ENCODE measurements at regions not wholly inside any gene's neighbourhood (a gene's known extent, or its start where the extent isn't known, plus 50 kb on each side); places are given as distances from the start of the nearest gene placed in this dataset.

DNA sequence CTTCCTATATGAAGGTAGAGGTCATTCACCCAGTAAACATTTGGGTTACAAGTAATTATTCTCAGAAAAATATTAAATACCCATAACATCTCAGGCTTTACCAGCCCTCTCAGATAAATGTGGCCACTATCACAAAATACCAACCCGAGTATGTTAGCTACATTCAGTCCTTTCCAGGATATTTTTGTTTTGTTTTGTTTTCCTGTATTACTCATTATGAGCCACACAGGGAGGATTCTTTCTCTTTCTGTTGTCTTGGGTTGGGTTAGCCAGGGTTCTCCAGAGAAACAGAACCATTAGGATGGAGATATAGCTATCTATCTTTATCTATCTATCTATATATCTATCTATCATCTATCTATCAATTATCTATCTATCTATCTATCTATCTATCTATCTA lies 947.6 kb upstream of the MDGA2 start:
- TF ChIP-seq, protein P1, sequence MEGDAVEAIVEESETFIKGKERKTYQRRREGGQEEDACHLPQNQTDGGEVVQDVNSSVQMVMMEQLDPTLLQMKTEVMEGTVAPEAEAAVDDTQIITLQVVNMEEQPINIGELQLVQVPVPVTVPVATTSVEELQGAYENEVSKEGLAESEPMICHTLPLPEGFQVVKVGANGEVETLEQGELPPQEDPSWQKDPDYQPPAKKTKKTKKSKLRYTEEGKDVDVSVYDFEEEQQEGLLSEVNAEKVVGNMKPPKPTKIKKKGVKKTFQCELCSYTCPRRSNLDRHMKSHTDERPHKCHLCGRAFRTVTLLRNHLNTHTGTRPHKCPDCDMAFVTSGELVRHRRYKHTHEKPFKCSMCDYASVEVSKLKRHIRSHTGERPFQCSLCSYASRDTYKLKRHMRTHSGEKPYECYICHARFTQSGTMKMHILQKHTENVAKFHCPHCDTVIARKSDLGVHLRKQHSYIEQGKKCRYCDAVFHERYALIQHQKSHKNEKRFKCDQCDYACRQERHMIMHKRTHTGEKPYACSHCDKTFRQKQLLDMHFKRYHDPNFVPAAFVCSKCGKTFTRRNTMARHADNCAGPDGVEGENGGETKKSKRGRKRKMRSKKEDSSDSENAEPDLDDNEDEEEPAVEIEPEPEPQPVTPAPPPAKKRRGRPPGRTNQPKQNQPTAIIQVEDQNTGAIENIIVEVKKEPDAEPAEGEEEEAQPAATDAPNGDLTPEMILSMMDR (IDR thresholded peaks at IDR 0.05; ENCODE audit: low read depth, low read length): no peak
- TF ChIP-seq, protein P2, sequence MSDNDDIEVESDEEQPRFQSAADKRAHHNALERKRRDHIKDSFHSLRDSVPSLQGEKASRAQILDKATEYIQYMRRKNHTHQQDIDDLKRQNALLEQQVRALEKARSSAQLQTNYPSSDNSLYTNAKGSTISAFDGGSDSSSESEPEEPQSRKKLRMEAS (IDR thresholded peaks at IDR 0.05; ENCODE audit: low read depth, low read length): no peak
- no peak for TF ChIP-seq POLR2A (IDR thresholded peaks at IDR 0.05; ENCODE audit: extremely low read depth, insufficient read length)
